ENCODE measurements at regions not wholly inside any gene's neighbourhood (a gene's known extent, or its start where the extent isn't known, plus 50 kb on each side); places are given as distances from the start of the nearest gene placed in this dataset.

DNA sequence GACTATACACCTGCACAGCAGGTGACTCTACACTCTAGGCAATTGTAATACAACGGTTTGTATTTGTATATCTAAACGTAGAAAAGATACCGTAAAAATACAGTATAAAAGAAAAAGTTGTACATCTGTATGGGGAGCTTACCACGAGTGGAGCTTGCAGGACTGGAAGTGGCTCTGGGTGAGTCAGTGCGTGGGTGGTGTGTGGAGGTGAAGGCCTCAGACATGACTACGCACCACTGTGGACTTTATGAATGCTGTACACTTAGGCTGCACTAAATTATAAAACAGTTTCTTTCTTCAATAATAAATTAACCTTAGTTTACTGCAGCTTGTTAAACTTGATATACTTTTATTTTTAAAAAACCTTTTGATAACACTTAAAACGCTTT, 85.0 kb upstream of the FAT1 start:
- no peaks in the 10 kb centered on the region for H3K36me3 ChIP-seq
- H3K4me1 ChIP-seq = peaks cover 0 to 45% (median 11%) of the 10 kb centered on the region in 4 donors
- H3K4me3 ChIP-seq = no peak overlapping the region
- no peak overlapping the region for H3K27ac ChIP-seq
- ATAC-seq (peak in 1 of 4 donors; percentile 66), DNase-seq (peak in 1 of 3 donors; percentile 43)
- intact Hi-C loops (cut with DNase I) = no loop called here
- H3K9me3 ChIP-seq = no peaks in the 10 kb centered on the region
- 79% methylated on average over 6 of the region's 7 CpGs for WGBS (ENCODE audit: insufficient coverage, low coverage, low lambda C conversion rate, missing lambda C conversion rate)
- TF ChIP-seq, protein P1, sequence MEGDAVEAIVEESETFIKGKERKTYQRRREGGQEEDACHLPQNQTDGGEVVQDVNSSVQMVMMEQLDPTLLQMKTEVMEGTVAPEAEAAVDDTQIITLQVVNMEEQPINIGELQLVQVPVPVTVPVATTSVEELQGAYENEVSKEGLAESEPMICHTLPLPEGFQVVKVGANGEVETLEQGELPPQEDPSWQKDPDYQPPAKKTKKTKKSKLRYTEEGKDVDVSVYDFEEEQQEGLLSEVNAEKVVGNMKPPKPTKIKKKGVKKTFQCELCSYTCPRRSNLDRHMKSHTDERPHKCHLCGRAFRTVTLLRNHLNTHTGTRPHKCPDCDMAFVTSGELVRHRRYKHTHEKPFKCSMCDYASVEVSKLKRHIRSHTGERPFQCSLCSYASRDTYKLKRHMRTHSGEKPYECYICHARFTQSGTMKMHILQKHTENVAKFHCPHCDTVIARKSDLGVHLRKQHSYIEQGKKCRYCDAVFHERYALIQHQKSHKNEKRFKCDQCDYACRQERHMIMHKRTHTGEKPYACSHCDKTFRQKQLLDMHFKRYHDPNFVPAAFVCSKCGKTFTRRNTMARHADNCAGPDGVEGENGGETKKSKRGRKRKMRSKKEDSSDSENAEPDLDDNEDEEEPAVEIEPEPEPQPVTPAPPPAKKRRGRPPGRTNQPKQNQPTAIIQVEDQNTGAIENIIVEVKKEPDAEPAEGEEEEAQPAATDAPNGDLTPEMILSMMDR (IDR thresholded peaks at IDR 0.05) = no peak
- TF ChIP-seq POLR2A (IDR thresholded peaks at IDR 0.05) = no peak
- H3K27me3 ChIP-seq = no peaks in the 10 kb centered on the region

DNA sequence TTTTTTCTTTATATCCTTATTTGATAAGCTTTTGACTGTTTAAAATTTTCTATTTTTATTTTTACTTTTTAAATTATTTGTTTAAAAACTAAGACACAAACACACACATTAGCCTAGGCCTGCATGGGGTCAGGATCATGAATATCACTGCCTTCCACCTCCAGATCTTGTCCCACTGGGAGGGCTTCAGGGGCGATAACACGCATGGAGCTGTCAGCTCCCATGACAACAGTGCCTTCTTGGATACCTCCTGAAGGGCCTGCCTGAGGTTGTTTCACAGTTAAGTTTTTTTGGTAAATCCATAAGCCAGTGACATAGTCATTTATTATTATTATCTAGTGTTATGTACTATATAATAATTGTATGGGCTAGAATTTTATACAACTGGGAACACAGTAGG, 85.4 kb upstream of the FAT1 start:
- Histone ChIP-seq H3K9me3 (no peaks in the 10 kb centered on the region), H3K4me1 (peaks cover 0 to 49% (median 11%) of the 10 kb centered on the region in 4 donors), H3K4me3 (no peak overlapping the region), H3K36me3 (no peaks in the 10 kb centered on the region), H3K27ac (no peak overlapping the region), H3K27me3 (no peaks in the 10 kb centered on the region)
- WGBS (ENCODE audit: insufficient coverage, low coverage, low lambda C conversion rate, missing lambda C conversion rate) = 94% methylated on average over 2 of the region's 2 CpGs
- TF ChIP-seq POLR2A (IDR thresholded peaks at IDR 0.05) = no peak
- TF ChIP-seq, protein P1 (IDR thresholded peaks at IDR 0.05) = no peak
- no peak for DNase-seq
- no peak for ATAC-seq
- intact Hi-C loops (cut with DNase I) = no loop called here

DNA sequence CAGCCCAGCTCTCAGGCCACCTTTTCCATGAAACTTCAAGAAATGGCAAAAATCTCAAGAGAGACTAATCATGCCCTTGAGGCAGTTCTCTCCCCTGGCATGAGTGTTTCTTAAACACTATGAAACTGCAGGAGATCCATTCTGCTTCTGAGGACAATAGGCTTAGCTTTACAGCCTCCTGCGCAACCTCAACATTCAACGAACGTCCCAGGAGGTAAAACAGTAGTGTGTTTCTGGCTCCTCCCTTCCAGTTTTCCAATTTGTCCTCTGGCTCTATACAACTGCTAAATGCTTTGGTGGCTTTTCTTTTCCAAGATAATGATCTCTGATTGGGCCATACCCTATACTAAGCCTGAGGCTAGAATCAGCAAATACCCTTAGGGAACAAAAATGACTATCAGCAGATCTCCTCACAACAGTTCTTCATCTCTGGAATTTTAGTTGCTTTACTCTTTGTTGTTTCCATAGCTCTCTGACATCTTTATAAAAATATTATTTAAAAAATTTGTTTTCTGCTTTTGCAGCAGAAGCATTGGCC, 87.0 kb upstream of the FAT1 start:
- DNase-seq = no peak
- H3K4me3 ChIP-seq = no peak overlapping the region
- no peak overlapping the region for H3K27ac ChIP-seq
- intact Hi-C loops (cut with DNase I) = loop anchor here in 1 of 2 donors (10.0 kb wide), 1 partner anchor 84 kb away; no protein-coding TSS in a partner anchor
- no peaks in the 10 kb centered on the region for H3K27me3 ChIP-seq
- no peaks in the 10 kb centered on the region for H3K9me3 ChIP-seq
- peaks cover 0 to 40% (median 10%) of the 10 kb centered on the region in 4 donors for H3K4me1 ChIP-seq
- no peaks in the 10 kb centered on the region for H3K36me3 ChIP-seq
- TF ChIP-seq, protein P1 (IDR thresholded peaks at IDR 0.05) = no peak
- TF ChIP-seq POLR2A (IDR thresholded peaks at IDR 0.05) = no peak
- 94% methylated on average over 3 of the region's 3 CpGs for whole genome bisulfite sequencing (ENCODE audit: insufficient coverage, low coverage, low lambda C conversion rate, missing lambda C conversion rate)
- no peak for ATAC-seq

- DNase-seq (no peak), ATAC-seq (no peak)
- no peaks in the 10 kb centered on the region for H3K9me3 ChIP-seq
- H3K27ac ChIP-seq = no peak overlapping the region
- intact Hi-C loops (cut with DNase I) = loop anchor here in 1 of 2 donors (10.0 kb wide), 1 partner anchor 82 kb away; no protein-coding TSS in a partner anchor
- TF ChIP-seq POLR2A (IDR thresholded peaks at IDR 0.05) = no peak
- TF ChIP-seq, protein P1 (IDR thresholded peaks at IDR 0.05) = no peak
- H3K4me3 ChIP-seq = no peak overlapping the region
- H3K36me3 ChIP-seq = no peaks in the 10 kb centered on the region
- no peaks in the 10 kb centered on the region for H3K27me3 ChIP-seq
- H3K4me1 ChIP-seq = peaks cover 0 to 21% (median 5%) of the 10 kb centered on the region in 4 donors
Observed at GRCh38 chr4:186812592-186812991, 88.9 kb upstream of the FAT1 start.
